HFFc6 (cell line): ENCODE measurements at regions not wholly inside any gene's neighbourhood (a gene's known extent, or its start where the extent isn't known, plus 50 kb on each side); places are given as distances from the start of the nearest gene placed in this dataset.
"Not testable (repeated sequence)": the region's sequence is repeated elsewhere in the genome, so short reads cannot be mapped to it uniquely, and the experiment has no call there.

Experiments used
- DNase-seq: peaks from one replicate; pipeline ENCODE4 v3.0.0-alpha.2; 2018
- H3K27ac Mint-ChIP-seq: 2 replicates; pipeline ENCODE4 v1.8.0; 2020; ENCODE audit warnings: mild to moderate bottlenecking, mixed read lengths
- H3K27me3 Mint-ChIP-seq: 2 replicates; pipeline ENCODE4 v1.8.0; 2021; ENCODE audit warnings: mild to moderate bottlenecking, moderate library complexity, mixed read lengths; ENCODE audit not compliant: insufficient read depth
- H3K36me3 Mint-ChIP-seq: 2 replicates; pipeline ENCODE4 v1.8.0; 2021; ENCODE audit warnings: low read depth, mixed read lengths
- H3K4me1 Mint-ChIP-seq: 2 replicates; pipeline ENCODE4 v1.8.0; 2020; ENCODE audit warnings: low read depth, mixed read lengths
- H3K4me3 Mint-ChIP-seq: 2 replicates; pipeline ENCODE4 v1.8.0; 2020; ENCODE audit warnings: mild to moderate bottlenecking, moderate library complexity, mixed read lengths
- H3K9me3 Mint-ChIP-seq: 2 replicates; pipeline ENCODE4 v1.8.0; 2020; ENCODE audit warnings: mild to moderate bottlenecking, mixed read lengths
- CTCF ChIP-seq: fragments of 200-600 bp; sonication (generic); IDR thresholded peaks from 2 replicates; pipeline ENCODE4 v1.5.0; 2021; ENCODE audit warnings: antibody characterized with exemption, mild to moderate bottlenecking

- no peak for TF ChIP-seq CTCF
- no peaks in the 10 kb centered on the region for H3K27me3 Mint-ChIP-seq
- no peak for DNase-seq
- H3K9me3 Mint-ChIP-seq = peaks cover 51% of the 10 kb centered on the region
- no peak overlapping the region for H3K27ac Mint-ChIP-seq
- no peaks in the 10 kb centered on the region for H3K4me1 Mint-ChIP-seq
- H3K4me3 Mint-ChIP-seq = no peak overlapping the region
- no peaks in the 10 kb centered on the region for H3K36me3 Mint-ChIP-seq
Measured at GRCh38 chr10:64795847-64796246, 1274.6 kb downstream of the REEP3 start.

GRCh38 chr10:64798297-64798696 is 1277.1 kb downstream of the REEP3 start:
- Mint-ChIP-seq H3K27ac (no peak overlapping the region), H3K4me1 (no peaks in the 10 kb centered on the region), H3K9me3 (peaks cover 56% of the 10 kb centered on the region)

GRCh38 chr10:64808233-64808632 is 1287.0 kb downstream of the REEP3 start:
- H3K27me3 Mint-ChIP-seq, H3K27ac Mint-ChIP-seq, DNase-seq, H3K4me3 Mint-ChIP-seq, H3K4me1 Mint-ChIP-seq, H3K36me3 Mint-ChIP-seq: not testable (repeated sequence)
- peaks cover 28% of the 10 kb centered on the region for H3K9me3 Mint-ChIP-seq

More at GRCh38 chr10:64798297-64798696, 1277.1 kb downstream of the REEP3 start:
- Mint-ChIP-seq H3K36me3 (no peaks in the 10 kb centered on the region), H3K4me3 (no peak overlapping the region), H3K27me3 (no peaks in the 10 kb centered on the region)
- TF ChIP-seq CTCF = no peak
- no peak for DNase-seq

- not testable (repeated sequence) for H3K27ac Mint-ChIP-seq
Measured at GRCh38 chr10:64810046-64810445, 1288.8 kb downstream of the REEP3 start.

GRCh38 chr10:64813391-64813790 is 1292.2 kb downstream of the REEP3 start:
- no peak overlapping the region for H3K4me3 Mint-ChIP-seq
- peaks cover 20% of the 10 kb centered on the region for H3K9me3 Mint-ChIP-seq
- no peak for TF ChIP-seq CTCF
- no peaks in the 10 kb centered on the region for H3K27me3 Mint-ChIP-seq
- H3K4me1 Mint-ChIP-seq = no peaks in the 10 kb centered on the region
- no peak overlapping the region for H3K27ac Mint-ChIP-seq
- no peak for DNase-seq
- no peaks in the 10 kb centered on the region for H3K36me3 Mint-ChIP-seq

More at GRCh38 chr10:64810046-64810445, 1288.8 kb downstream of the REEP3 start:
- not testable (repeated sequence) for DNase-seq, H3K4me3 Mint-ChIP-seq, H3K4me1 Mint-ChIP-seq, H3K27me3 Mint-ChIP-seq, H3K36me3 Mint-ChIP-seq
- peaks cover 23% of the 10 kb centered on the region for H3K9me3 Mint-ChIP-seq

- no peak for TF ChIP-seq CTCF
- H3K4me3 Mint-ChIP-seq = no peak overlapping the region
- DNase-seq = no peak
- no peaks in the 10 kb centered on the region for H3K36me3 Mint-ChIP-seq
- H3K27ac Mint-ChIP-seq = no peak overlapping the region
- H3K4me1 Mint-ChIP-seq = no peaks in the 10 kb centered on the region
- H3K27me3 Mint-ChIP-seq = no peaks in the 10 kb centered on the region
- H3K9me3 Mint-ChIP-seq = peaks cover 23% of the 10 kb centered on the region
Measured at GRCh38 chr10:64814201-64814600, 1293.0 kb downstream of the REEP3 start.

- H3K4me3 Mint-ChIP-seq = no peak overlapping the region
- no peaks in the 10 kb centered on the region for H3K4me1 Mint-ChIP-seq
- peaks cover 25% of the 10 kb centered on the region for H3K9me3 Mint-ChIP-seq
- TF ChIP-seq CTCF = no peak
- H3K27ac Mint-ChIP-seq = no peak overlapping the region
- DNase-seq = no peak
- H3K27me3 Mint-ChIP-seq = no peaks in the 10 kb centered on the region
- H3K36me3 Mint-ChIP-seq = 0 out of 2 replicates have a peak, but pooled peaks cover 4% of the 10 kb centered on the region
Measured at GRCh38 chr10:64829888-64830412, 1308.7 kb downstream of the REEP3 start.
